Stimulated activated CD4-positive, alpha-beta T cell treated with anti-CD3 and anti-CD28 coated beads, Interleukin-2, amount 100 ng/mL, for 48 hours (primary cell): ENCODE measurements at regions not wholly inside any gene's neighbourhood (a gene's known extent, or its start where the extent isn't known, plus 50 kb on each side); places are given as distances from the start of the nearest gene placed in this dataset.
"Not testable (repeated sequence)": the region's sequence is repeated elsewhere in the genome, so short reads cannot be mapped to it uniquely, and the experiment has no call there.

Experiments
- DNase-seq, 2 donors: peaks; one replicate each; pipeline ENCODE4 v3.0.0-alpha.2; 2020

- no peak for DNase-seq
Observed at GRCh38 chr11:71383461-71383860, 64.7 kb downstream of the DHCR7 start.

- no peak for DNase-seq
Observed at GRCh38 chr11:71381781-71382505, 66.2 kb downstream of the DHCR7 start.

GRCh38 chr11:71379701-71380100 lies 68.5 kb downstream of the DHCR7 start:
- no peak for DNase-seq

GRCh38 chr11:71373791-71374454 lies 74.3 kb downstream of the DHCR7 start:
- DNase-seq = no peak

- DNase-seq = no peak
Observed at GRCh38 chr11:71372693-71373657, 75.2 kb downstream of the DHCR7 start.

- DNase-seq = no peak
Observed at GRCh38 chr11:71371674-71372069, 76.5 kb downstream of the DHCR7 start.

GRCh38 chr11:71370895-71371673 lies 77.1 kb downstream of the DHCR7 start:
- DNase-seq = no peak

- DNase-seq = no peak
Observed at GRCh38 chr11:71370020-71370747, 78.0 kb downstream of the DHCR7 start.

- no peak for DNase-seq
Observed at GRCh38 chr11:71369411-71369810, 78.8 kb downstream of the DHCR7 start.

GRCh38 chr11:71368966-71369365 lies 79.2 kb downstream of the DHCR7 start:
- DNase-seq = no peak

- no peak for DNase-seq
Observed at GRCh38 chr11:71367756-71368155, 80.4 kb downstream of the DHCR7 start.

GRCh38 chr11:71367276-71367675 lies 80.9 kb downstream of the DHCR7 start:
- not testable (repeated sequence) for DNase-seq

GRCh38 chr11:71366076-71366475 lies 82.1 kb downstream of the DHCR7 start:
- no peak for DNase-seq

GRCh38 chr11:71365626-71366025 lies 82.6 kb downstream of the DHCR7 start:
- DNase-seq = no peak

- no peak for DNase-seq
Observed at GRCh38 chr11:71364806-71365205, 83.4 kb downstream of the DHCR7 start.

- DNase-seq = no peak
Observed at GRCh38 chr11:71364176-71364671, 84.0 kb downstream of the DHCR7 start.

- no peak for DNase-seq
Observed at GRCh38 chr11:71363721-71364120, 84.5 kb downstream of the DHCR7 start.

GRCh38 chr11:71358963-71359567 lies 89.1 kb downstream of the DHCR7 start:
- DNase-seq = no peak

- DNase-seq = no peak
Observed at GRCh38 chr11:71358122-71358728, 90.0 kb downstream of the DHCR7 start.

- DNase-seq = no peak
Observed at GRCh38 chr11:71357414-71357813, 90.8 kb downstream of the DHCR7 start.

GRCh38 chr11:71356904-71357303 lies 91.3 kb downstream of the DHCR7 start:
- DNase-seq = no peak
